Upper lobe of left lung (tissue), 4 donors: ENCODE measurements at regions not wholly inside any gene's neighbourhood (a gene's known extent, or its start where the extent isn't known, plus 50 kb on each side); places are given as distances from the start of the nearest gene placed in this dataset.

ENCODE experiments used
- CTCF ChIP-seq, 6 experiments: fragments of 450-650 bp in 4 of 6; fragments of 200-600 bp in 2 of 6; sonication (generic) in 2 of 6; IDR thresholded peaks; one replicate each; pipeline ENCODE4 v1.5.1; 2016 to 2019; ENCODE audit warnings: antibody characterized with exemption in 6 of 6
- POLR2AphosphoS5 ChIP-seq, 2 donors: sonication (generic); formaldehyde crosslinking; IDR thresholded peaks; one replicate each; pipeline ENCODE4 v1.5.1; 2017; ENCODE audit warnings: antibody characterized with exemption in 2 of 2

- TF ChIP-seq CTCF (IDR thresholded peaks at IDR 0.05) (no peak), POLR2AphosphoS5 (IDR thresholded peaks at IDR 0.05) (no peak)
These were observed 147.6 kb upstream of the NPY2R start for GRCh38 chr4:155060873-155061272.
